ENCODE measurements at regions not wholly inside any gene's neighbourhood (a gene's known extent, or its start where the extent isn't known, plus 50 kb on each side); places are given as distances from the start of the nearest gene placed in this dataset.

GRCh38 chr10:25661632-25662031, 272.4 kb upstream of the MYO3A start:
- H3K36me3 ChIP-seq = no peaks in the 10 kb centered on the region
- H3K4me3 ChIP-seq = no peak overlapping the region
- H3K9me3 ChIP-seq = no peaks in the 10 kb centered on the region
- no peaks in the 10 kb centered on the region for H3K27me3 ChIP-seq
- DNase-seq = peak; percentile 2

DNA sequence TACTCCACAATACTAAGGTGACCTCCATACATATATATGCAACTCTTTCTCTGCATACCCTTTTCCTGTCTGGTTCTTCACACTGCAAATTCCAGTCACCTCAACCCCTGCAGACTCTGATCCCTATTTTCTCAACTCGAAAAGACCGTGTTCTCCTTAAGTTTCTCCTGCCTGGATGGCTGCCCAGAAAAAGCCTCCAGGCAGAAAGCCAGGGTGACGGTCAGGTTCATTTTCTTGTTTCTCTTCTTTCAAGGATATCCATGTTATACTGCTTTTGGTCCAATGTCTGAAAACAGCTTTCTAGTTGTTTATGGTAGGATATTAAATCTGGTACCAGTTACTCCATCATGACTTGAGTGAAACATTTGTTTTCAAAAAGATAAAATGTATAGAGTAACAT, 267.8 kb upstream of the MYO3A start:
- Histone ChIP-seq H3K36me3 (no peaks in the 10 kb centered on the region), H3K9me3 (no peaks in the 10 kb centered on the region), H3K4me3 (no peak overlapping the region), H3K27me3 (no peaks in the 10 kb centered on the region)
- no peak for DNase-seq

DNA sequence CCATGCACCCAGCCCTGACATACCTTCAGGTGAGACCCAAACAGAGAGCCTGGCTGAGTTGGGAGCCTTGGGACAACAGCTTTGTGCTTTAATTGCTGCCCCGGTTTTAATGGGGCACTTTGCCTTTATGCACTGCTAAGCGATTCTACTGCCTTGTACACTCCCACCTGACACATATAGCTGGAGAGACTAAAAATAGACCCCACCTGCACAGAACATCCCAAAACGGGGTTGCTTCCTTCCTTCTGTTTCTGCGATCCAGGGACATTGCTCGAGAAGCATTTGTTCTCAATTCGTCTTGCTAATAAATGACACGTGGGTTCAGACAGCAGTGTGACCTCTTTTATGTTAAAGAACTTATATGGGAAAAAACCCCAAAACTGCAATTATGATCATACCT, 258.8 kb upstream of the MYO3A start:
- no peak overlapping the region for H3K4me3 ChIP-seq
- DNase-seq = no peak
- H3K27me3 ChIP-seq = no peaks in the 10 kb centered on the region
- no peaks in the 10 kb centered on the region for H3K36me3 ChIP-seq
- H3K9me3 ChIP-seq = no peaks in the 10 kb centered on the region

DNA sequence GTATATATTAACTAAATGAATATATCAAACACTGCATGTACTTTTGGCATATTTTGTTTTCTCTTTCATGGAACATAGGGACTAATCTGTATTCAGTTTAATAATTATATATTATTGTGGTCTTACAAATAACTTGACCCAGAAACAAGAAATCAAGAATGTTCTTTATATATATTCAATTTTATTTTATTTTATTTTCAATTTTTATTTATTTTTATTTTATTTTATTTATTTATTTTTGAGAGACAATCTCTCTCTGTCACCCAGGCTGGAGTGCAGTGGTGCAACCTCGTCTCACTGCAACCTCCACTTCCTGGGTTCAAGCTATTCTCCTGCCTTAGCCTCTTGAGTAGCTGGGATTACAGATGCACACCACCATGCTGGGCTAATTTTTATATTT, 258.4 kb upstream of the MYO3A start:
- H3K27me3 ChIP-seq = no peaks in the 10 kb centered on the region
- H3K4me3 ChIP-seq = no peak overlapping the region
- H3K9me3 ChIP-seq = no peaks in the 10 kb centered on the region
- H3K36me3 ChIP-seq = no peaks in the 10 kb centered on the region
- DNase-seq = no peak

- no peaks in the 10 kb centered on the region for H3K27me3 ChIP-seq
- no peaks in the 10 kb centered on the region for H3K9me3 ChIP-seq
- DNase-seq = no peak
- H3K36me3 ChIP-seq = no peaks in the 10 kb centered on the region
- H3K4me3 ChIP-seq = no peak overlapping the region
Measured at GRCh38 chr10:25678220-25678619, 255.8 kb upstream of the MYO3A start.

GRCh38 chr10:25678666-25679065, 255.4 kb upstream of the MYO3A start:
- Histone ChIP-seq H3K27me3 (no peaks in the 10 kb centered on the region), H3K9me3 (no peaks in the 10 kb centered on the region), H3K4me3 (no peak overlapping the region), H3K36me3 (no peaks in the 10 kb centered on the region)
- DNase-seq = no peak

- DNase-seq = peak; percentile 16
- no peaks in the 10 kb centered on the region for H3K36me3 ChIP-seq
- H3K9me3 ChIP-seq = no peaks in the 10 kb centered on the region
- no peaks in the 10 kb centered on the region for H3K27me3 ChIP-seq
- no peak overlapping the region for H3K4me3 ChIP-seq
Measured at GRCh38 chr10:25682203-25682851, 251.7 kb upstream of the MYO3A start.

- Histone ChIP-seq H3K9me3 (no peaks in the 10 kb centered on the region), H3K36me3 (no peaks in the 10 kb centered on the region), H3K27me3 (no peaks in the 10 kb centered on the region), H3K4me3 (no peak overlapping the region)
- DNase-seq = no peak
Measured at GRCh38 chr10:25683344-25683743, 250.7 kb upstream of the MYO3A start.

DNA sequence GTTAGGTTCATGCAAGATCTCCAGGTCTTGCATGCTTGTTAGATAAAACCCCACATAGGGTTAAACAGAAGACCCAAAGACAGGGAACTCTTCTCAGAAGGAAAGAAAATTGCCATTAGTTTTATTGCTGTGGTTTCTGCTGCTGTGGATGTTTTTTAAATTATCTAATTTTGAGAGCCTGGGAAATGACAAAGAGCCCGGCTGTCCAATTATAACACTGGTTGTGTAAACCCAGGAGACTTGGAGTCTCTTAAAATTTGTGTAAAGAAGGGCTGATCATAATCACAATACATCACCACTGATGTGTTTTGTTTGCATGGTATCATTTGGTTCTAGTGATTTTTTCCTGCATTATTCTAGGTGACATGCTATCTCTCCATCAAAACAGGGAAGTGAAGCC, 246.5 kb upstream of the MYO3A start:
- Histone ChIP-seq H3K9me3 (no peaks in the 10 kb centered on the region), H3K27me3 (no peaks in the 10 kb centered on the region), H3K4me3 (no peak overlapping the region), H3K36me3 (no peaks in the 10 kb centered on the region)
- DNase-seq = no peak

- DNase-seq = no peak
- no peaks in the 10 kb centered on the region for H3K36me3 ChIP-seq
- H3K4me3 ChIP-seq = no peak overlapping the region
Measured at GRCh38 chr10:25689346-25690100, 244.5 kb upstream of the MYO3A start.

GRCh38 chr10:25692761-25693160, 241.3 kb upstream of the MYO3A start:
- Histone ChIP-seq H3K27me3 (no peaks in the 10 kb centered on the region), H3K9me3 (no peaks in the 10 kb centered on the region), H3K4me3 (no peak overlapping the region), H3K36me3 (no peaks in the 10 kb centered on the region)
- DNase-seq = no peak

More at GRCh38 chr10:25689346-25690100, 244.5 kb upstream of the MYO3A start:
- H3K9me3 ChIP-seq = no peaks in the 10 kb centered on the region
- H3K27me3 ChIP-seq = no peaks in the 10 kb centered on the region

DNA sequence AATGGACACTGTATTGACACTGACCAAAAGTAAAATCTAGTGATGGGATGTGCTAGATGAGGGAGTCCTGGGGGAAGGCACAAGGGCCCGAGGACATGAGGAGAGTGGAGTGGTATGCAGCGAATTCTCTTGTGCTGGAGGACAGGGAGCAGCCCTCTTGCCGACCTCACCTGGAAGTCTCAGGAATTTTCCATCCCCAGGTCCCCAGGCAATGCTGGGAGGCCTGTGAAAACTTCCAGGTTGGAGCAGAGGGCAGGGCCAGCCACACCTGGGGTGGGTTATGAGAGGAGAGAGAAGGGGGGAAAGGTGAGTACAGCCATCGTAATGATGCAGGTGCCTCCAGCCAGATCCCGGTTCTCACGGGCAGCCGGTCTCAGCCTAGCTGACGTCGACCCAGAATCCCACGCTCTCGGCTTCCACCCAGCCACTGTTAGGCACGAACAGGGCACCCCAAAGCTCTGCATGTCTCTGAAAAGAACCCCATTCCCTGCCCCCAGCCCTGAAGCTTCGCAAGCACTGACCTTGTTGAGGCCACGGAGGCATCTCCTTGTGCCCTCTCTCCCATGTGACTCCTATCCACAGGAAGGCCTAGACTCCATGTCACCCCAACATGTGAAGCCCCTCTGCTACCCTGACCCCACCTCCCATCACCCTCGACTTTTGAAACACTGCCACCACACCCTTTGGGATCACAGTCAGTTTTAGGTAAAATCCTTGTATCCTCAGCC, 239.7 kb upstream of the MYO3A start:
- H3K9me3 ChIP-seq = no peaks in the 10 kb centered on the region
- no peaks in the 10 kb centered on the region for H3K36me3 ChIP-seq
- H3K4me3 ChIP-seq = no peak overlapping the region
- no peak for DNase-seq
- H3K27me3 ChIP-seq = no peaks in the 10 kb centered on the region

- Histone ChIP-seq H3K4me3 (no peak overlapping the region), H3K27me3 (no peaks in the 10 kb centered on the region), H3K9me3 (no peaks in the 10 kb centered on the region), H3K36me3 (no peaks in the 10 kb centered on the region)
- DNase-seq = no peak
Measured at GRCh38 chr10:25694971-25695370, 239.1 kb upstream of the MYO3A start.

GRCh38 chr10:25695586-25695985, 238.4 kb upstream of the MYO3A start:
- H3K27me3 ChIP-seq = no peaks in the 10 kb centered on the region
- H3K4me3 ChIP-seq = no peak overlapping the region
- DNase-seq = no peak
- no peaks in the 10 kb centered on the region for H3K9me3 ChIP-seq
- H3K36me3 ChIP-seq = no peaks in the 10 kb centered on the region

GRCh38 chr10:25696013-25696708, 237.9 kb upstream of the MYO3A start:
- H3K36me3 ChIP-seq = no peaks in the 10 kb centered on the region
- no peak for DNase-seq
- H3K4me3 ChIP-seq = no peak overlapping the region
- H3K9me3 ChIP-seq = no peaks in the 10 kb centered on the region
- H3K27me3 ChIP-seq = no peaks in the 10 kb centered on the region

DNA sequence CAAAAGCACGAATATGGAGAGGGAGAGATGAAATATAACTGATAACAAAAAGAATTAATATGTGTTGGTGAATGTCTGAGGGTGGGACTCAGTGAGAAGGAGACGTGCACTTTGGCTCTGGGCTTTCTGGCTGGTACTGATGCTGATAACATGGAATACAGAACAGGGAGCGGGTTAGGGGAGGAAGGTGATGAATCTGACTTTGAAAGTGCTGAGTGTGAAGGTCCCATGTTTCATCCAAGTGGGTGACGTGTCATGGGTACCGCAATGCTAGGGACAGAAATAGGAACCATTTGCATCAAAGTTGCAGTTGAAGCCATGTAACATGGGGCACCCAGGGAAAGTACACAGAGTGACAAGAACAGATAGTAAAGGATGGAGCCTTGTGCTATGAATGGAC, 236.6 kb upstream of the MYO3A start:
- Histone ChIP-seq H3K27me3 (no peaks in the 10 kb centered on the region), H3K9me3 (no peaks in the 10 kb centered on the region), H3K36me3 (no peaks in the 10 kb centered on the region), H3K4me3 (no peak overlapping the region)
- DNase-seq = no peak

DNA sequence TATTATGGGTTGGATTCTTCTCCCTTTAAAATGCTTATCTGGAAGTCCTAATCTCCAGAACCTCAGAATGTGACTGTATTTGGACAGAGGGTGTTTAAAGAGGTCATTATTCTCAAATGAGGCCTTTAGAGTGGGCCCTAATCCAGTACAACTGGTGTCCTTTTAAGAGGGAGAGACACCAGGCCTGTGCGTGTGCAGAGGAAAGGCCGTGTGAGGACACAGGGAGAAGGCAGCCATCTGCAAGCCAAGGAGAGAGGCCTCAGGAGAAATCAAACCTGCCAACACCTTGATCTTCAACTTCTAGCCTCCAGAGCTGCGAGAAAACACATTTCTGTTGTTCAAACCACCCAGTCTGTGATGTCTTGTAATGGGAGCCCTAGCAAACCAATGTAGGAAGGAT, 235.4 kb upstream of the MYO3A start:
- H3K9me3 ChIP-seq = no peaks in the 10 kb centered on the region
- no peak for DNase-seq
- H3K36me3 ChIP-seq = no peaks in the 10 kb centered on the region
- no peaks in the 10 kb centered on the region for H3K27me3 ChIP-seq
- no peak overlapping the region for H3K4me3 ChIP-seq

Measured in MG63 (cell line).